ENCODE measurements at regions not wholly inside any gene's neighbourhood (a gene's known extent, or its start where the extent isn't known, plus 50 kb on each side); places are given as distances from the start of the nearest gene placed in this dataset.

DNA sequence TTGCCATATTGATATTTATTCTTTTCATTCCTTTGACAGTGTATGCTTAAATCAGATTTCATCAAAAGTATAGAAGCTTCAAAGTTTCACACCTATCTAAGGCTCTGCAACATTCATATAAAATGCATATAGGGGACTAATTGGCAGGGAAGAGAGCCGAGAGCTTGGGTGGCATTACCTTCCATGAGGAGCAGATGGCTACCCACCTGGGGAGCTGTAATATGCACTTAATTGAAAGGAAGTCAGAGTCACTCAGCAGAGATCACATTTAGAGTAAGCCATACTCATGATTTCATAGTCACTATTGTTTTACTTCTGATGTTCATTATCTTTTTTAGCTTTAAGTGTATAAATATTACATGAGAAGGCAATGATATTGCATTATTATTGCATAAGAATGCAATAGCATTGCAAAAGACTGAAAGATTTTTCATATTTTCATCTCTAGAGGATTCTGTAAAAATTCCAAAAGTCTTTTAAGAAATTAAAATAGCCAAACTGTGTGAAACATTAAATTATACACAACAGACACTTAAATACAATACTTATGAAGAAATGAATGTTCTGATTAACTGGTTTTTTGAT lies 1305.2 kb downstream of the EPHA7 start:
- peaks cover 2% of the 10 kb centered on the region for H3K4me1 Mint-ChIP-seq (ENCODE audit: low read depth, unreplicated experiment)
- no peak overlapping the region for H3K4me3 Mint-ChIP-seq (ENCODE audit: unreplicated experiment)
- TF ChIP-seq, protein P1, sequence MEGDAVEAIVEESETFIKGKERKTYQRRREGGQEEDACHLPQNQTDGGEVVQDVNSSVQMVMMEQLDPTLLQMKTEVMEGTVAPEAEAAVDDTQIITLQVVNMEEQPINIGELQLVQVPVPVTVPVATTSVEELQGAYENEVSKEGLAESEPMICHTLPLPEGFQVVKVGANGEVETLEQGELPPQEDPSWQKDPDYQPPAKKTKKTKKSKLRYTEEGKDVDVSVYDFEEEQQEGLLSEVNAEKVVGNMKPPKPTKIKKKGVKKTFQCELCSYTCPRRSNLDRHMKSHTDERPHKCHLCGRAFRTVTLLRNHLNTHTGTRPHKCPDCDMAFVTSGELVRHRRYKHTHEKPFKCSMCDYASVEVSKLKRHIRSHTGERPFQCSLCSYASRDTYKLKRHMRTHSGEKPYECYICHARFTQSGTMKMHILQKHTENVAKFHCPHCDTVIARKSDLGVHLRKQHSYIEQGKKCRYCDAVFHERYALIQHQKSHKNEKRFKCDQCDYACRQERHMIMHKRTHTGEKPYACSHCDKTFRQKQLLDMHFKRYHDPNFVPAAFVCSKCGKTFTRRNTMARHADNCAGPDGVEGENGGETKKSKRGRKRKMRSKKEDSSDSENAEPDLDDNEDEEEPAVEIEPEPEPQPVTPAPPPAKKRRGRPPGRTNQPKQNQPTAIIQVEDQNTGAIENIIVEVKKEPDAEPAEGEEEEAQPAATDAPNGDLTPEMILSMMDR (IDR thresholded peaks at IDR 0.05; ENCODE audit: partially characterized antibody, unreplicated experiment): no peak
- DNase-seq: no peak
- no peaks in the 10 kb centered on the region for H3K27me3 Mint-ChIP-seq (ENCODE audit: unreplicated experiment)
- no peaks in the 10 kb centered on the region for H3K36me3 Mint-ChIP-seq (ENCODE audit: unreplicated experiment)
- H3K27ac Mint-ChIP-seq (ENCODE audit: unreplicated experiment): no peak overlapping the region
- no peaks in the 10 kb centered on the region for H3K9me3 Mint-ChIP-seq (ENCODE audit: unreplicated experiment)

DNA sequence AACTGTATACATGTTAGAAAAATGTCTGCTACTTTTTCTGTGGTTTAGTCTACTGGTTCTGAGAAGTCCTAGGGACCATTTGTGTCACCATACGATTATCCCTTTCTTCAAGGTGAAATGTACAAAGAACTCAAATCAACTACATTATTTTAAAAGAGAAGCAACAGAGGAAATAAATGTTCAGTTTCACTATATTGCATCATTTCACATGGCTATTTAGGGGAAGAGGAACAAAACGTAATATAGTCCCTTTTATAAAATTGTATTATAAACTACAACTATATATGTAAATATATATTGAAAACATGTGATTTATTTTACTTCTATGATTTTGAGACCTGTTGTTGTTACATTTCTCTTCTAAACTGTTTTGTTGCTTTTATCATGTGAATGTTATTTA lies 1308.0 kb downstream of the EPHA7 start:
- TF ChIP-seq, protein P1 (IDR thresholded peaks at IDR 0.05; ENCODE audit: partially characterized antibody, unreplicated experiment): no peak
- Mint-ChIP-seq H3K36me3 (ENCODE audit: unreplicated experiment) (peaks cover 4% of the 10 kb centered on the region), H3K27me3 (ENCODE audit: unreplicated experiment) (no peaks in the 10 kb centered on the region), H3K27ac (ENCODE audit: unreplicated experiment) (no peak overlapping the region), H3K4me1 (ENCODE audit: low read depth, unreplicated experiment) (peaks cover 2% of the 10 kb centered on the region), H3K9me3 (ENCODE audit: unreplicated experiment) (no peaks in the 10 kb centered on the region), H3K4me3 (ENCODE audit: unreplicated experiment) (no peak overlapping the region)
- no peak for DNase-seq

DNA sequence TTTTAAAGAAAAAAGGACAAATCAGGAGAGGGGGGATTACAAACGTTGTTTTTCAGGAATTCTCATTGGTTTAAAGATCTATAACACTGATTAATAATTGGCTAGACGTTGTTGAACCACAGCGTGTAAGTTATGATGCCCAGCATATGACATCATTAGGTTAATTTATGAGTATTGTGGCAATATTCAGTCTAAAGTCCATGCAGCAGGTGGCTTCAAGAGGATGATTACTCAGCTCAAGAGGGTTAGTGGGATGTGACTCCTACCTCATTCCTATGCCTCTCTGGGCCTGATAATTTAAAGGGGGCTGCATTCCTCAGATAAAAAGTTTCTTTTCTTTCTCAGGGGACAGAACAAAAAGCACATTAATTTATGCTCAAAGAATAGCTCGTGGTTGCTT lies 1309.0 kb downstream of the EPHA7 start:
- peaks cover 2% of the 10 kb centered on the region for H3K27me3 Mint-ChIP-seq (ENCODE audit: unreplicated experiment)
- H3K36me3 Mint-ChIP-seq (ENCODE audit: unreplicated experiment): peaks cover 4% of the 10 kb centered on the region
- H3K4me3 Mint-ChIP-seq (ENCODE audit: unreplicated experiment): no peak overlapping the region
- peaks cover under 1% of the 10 kb centered on the region for H3K9me3 Mint-ChIP-seq (ENCODE audit: unreplicated experiment)
- no peak for DNase-seq
- H3K4me1 Mint-ChIP-seq (ENCODE audit: low read depth, unreplicated experiment): peaks cover 2% of the 10 kb centered on the region
- TF ChIP-seq, protein P1 (IDR thresholded peaks at IDR 0.05; ENCODE audit: partially characterized antibody, unreplicated experiment): no peak
- H3K27ac Mint-ChIP-seq (ENCODE audit: unreplicated experiment): no peak overlapping the region

DNA sequence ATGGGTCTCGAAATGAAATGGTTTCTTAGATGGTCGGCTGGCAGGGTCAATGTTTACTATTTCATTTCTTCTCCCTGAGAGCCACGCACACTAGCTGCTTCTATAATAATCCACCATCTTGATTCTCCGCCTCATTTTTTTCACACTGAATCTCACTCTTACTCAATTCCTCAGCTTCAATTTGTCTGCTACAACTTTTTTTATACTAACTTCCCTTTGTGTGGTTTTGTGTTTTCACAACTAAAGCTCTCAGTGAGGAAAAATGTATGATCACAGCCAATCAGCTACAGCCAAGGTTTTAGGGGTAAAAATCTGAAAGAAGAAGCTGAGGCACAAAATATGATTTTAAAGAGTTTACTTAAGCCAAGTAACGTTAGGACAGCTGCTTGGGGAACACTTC lies 1309.4 kb downstream of the EPHA7 start:
- Mint-ChIP-seq H3K27me3 (ENCODE audit: unreplicated experiment) (peaks cover 2% of the 10 kb centered on the region), H3K36me3 (ENCODE audit: unreplicated experiment) (peaks cover 4% of the 10 kb centered on the region), H3K4me3 (ENCODE audit: unreplicated experiment) (no peak overlapping the region), H3K9me3 (ENCODE audit: unreplicated experiment) (peaks cover 3% of the 10 kb centered on the region), H3K27ac (ENCODE audit: unreplicated experiment) (no peak overlapping the region), H3K4me1 (ENCODE audit: low read depth, unreplicated experiment) (peaks cover 2% of the 10 kb centered on the region)
- no peak for DNase-seq
- TF ChIP-seq, protein P1 (IDR thresholded peaks at IDR 0.05; ENCODE audit: partially characterized antibody, unreplicated experiment): no peak

DNA sequence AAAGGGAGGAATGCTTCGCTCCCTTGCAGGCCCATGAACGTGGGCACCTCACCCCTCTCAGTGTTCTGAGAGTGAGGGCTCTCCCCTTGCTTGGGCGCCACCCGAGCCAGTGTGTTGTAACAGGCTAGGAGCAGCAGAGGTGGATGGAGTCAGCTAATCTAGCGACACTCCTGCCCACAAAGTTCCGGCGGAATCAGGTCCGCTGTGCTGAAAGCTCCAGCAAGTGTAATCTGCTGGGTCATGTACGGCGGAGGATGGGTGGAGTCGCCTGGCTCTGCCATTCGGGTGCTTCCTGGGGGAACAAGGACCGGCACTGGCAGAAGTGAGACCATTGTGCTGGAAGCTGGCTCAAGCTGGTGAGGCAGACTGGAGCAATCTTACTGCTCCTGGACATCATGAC lies 1310.1 kb downstream of the EPHA7 start:
- DNase-seq: no peak
- Mint-ChIP-seq H3K9me3 (ENCODE audit: unreplicated experiment) (peaks cover 3% of the 10 kb centered on the region), H3K4me3 (ENCODE audit: unreplicated experiment) (no peak overlapping the region), H3K4me1 (ENCODE audit: low read depth, unreplicated experiment) (peaks cover 2% of the 10 kb centered on the region), H3K27ac (ENCODE audit: unreplicated experiment) (no peak overlapping the region), H3K27me3 (ENCODE audit: unreplicated experiment) (peaks cover 2% of the 10 kb centered on the region), H3K36me3 (ENCODE audit: unreplicated experiment) (peaks cover 4% of the 10 kb centered on the region)
- TF ChIP-seq, protein P1 (IDR thresholded peaks at IDR 0.05; ENCODE audit: partially characterized antibody, unreplicated experiment): no peak

All from glutamatergic neuron (in vitro differentiated cells).